H9 (cell line): ENCODE measurements at regions not wholly inside any gene's neighbourhood (a gene's known extent, or its start where the extent isn't known, plus 50 kb on each side); places are given as distances from the start of the nearest gene placed in this dataset.

Experiments
- DNase-seq: peaks from one replicate; pipeline ENCODE4 v3.0.0-alpha.2; 2017
- H2AFZ ChIP-seq: one replicate; pipeline ENCODE4 v1.6.1; 2013; ENCODE audit warnings: mild to moderate bottlenecking, low read length, control low read depth, moderate library complexity
- H2AK5ac ChIP-seq: 2 replicates; pipeline ENCODE4 v1.6.1; 2013; ENCODE audit warnings: low read length, control low read depth, mixed read lengths; ENCODE audit not compliant: insufficient read length
- H2BK120ac ChIP-seq: one replicate; pipeline ENCODE4 v1.6.1; 2013; ENCODE audit warnings: low read depth, mild to moderate bottlenecking, low read length, control low read depth, inconsistent platforms; ENCODE audit not compliant: poor library complexity, severe bottlenecking
- H2BK12ac ChIP-seq: 2 replicates; pipeline ENCODE4 v1.6.1; 2013; ENCODE audit warnings: low read length, control low read depth, mixed read lengths, low read depth; ENCODE audit not compliant: insufficient read length
- H2BK15ac ChIP-seq: 2 replicates; pipeline ENCODE4 v1.6.1; 2013; ENCODE audit warnings: low read depth, low read length, control low read depth
- H2BK20ac ChIP-seq: one replicate; pipeline ENCODE4 v1.6.1; 2013; ENCODE audit warnings: low read depth, mild to moderate bottlenecking, low read length, control low read depth, inconsistent platforms; ENCODE audit not compliant: poor library complexity, severe bottlenecking
- H2BK5ac ChIP-seq: 2 replicates; pipeline ENCODE4 v1.6.1; 2013; ENCODE audit warnings: low read length, control low read depth, mixed read lengths; ENCODE audit not compliant: insufficient read length
- H3K14ac ChIP-seq: 2 replicates; pipeline ENCODE4 v1.6.1; 2013; ENCODE audit warnings: low read length, control low read depth; ENCODE audit not compliant: insufficient read depth
- H3K18ac ChIP-seq: 2 replicates; pipeline ENCODE4 v1.6.1; 2013; ENCODE audit warnings: low read depth, mild to moderate bottlenecking, mixed read lengths, low read length, control low read depth; ENCODE audit not compliant: insufficient read length
- H3K23ac ChIP-seq: 2 replicates; pipeline ENCODE4 v1.6.1; 2013; ENCODE audit warnings: low read length, control low read depth, mixed read lengths, low read depth; ENCODE audit not compliant: insufficient read length
- H3K23me2 ChIP-seq: 2 replicates; pipeline ENCODE4 v1.6.1; 2013; ENCODE audit warnings: low read depth, mild to moderate bottlenecking, mixed read lengths, low read length, control low read depth; ENCODE audit not compliant: insufficient read length, poor library complexity, severe bottlenecking
- H3K27ac ChIP-seq: 2 replicates; pipeline ENCODE4 v1.5.1; 2013; ENCODE audit warnings: low read length, control low read depth, mixed read lengths, low read depth; ENCODE audit not compliant: insufficient read length
- H3K27me3 ChIP-seq: 2 replicates; pipeline ENCODE4 v1.6.1; 2013; ENCODE audit warnings: low read length, control low read depth, inconsistent platforms; ENCODE audit not compliant: insufficient read depth
- H3K4ac ChIP-seq: 2 replicates; pipeline ENCODE4 v1.6.1; 2013; ENCODE audit warnings: low read depth, mild to moderate bottlenecking, control low read depth, inconsistent platforms, low read length, moderate library complexity
- H3K4me1 ChIP-seq: 2 replicates; pipeline ENCODE4 v1.6.1; 2013; ENCODE audit warnings: low read length, control low read depth, inconsistent platforms; ENCODE audit not compliant: insufficient read depth
- H3K4me2 ChIP-seq: 2 replicates; pipeline ENCODE4 v1.6.1; 2013; ENCODE audit warnings: low read length, control low read depth, mixed read lengths; ENCODE audit not compliant: insufficient read length, insufficient read depth
- H3K56ac ChIP-seq: 2 replicates; pipeline ENCODE4 v1.6.1; 2013; ENCODE audit warnings: low read depth, mild to moderate bottlenecking, mixed read lengths, low read length, control low read depth; ENCODE audit not compliant: insufficient read length
- H3K79me1 ChIP-seq: 2 replicates; pipeline ENCODE4 v1.6.1; 2013; ENCODE audit warnings: low read depth, mild to moderate bottlenecking, moderate library complexity, low read length, control low read depth, inconsistent platforms; ENCODE audit not compliant: insufficient read depth, poor library complexity, severe bottlenecking
- H3K79me2 ChIP-seq: 2 replicates; pipeline ENCODE4 v1.6.1; 2013; ENCODE audit warnings: low read length, control low read depth, inconsistent platforms; ENCODE audit not compliant: insufficient read depth
- H3K9ac ChIP-seq: 2 replicates; pipeline ENCODE4 v1.6.1; 2013; ENCODE audit warnings: low read length, control low read depth, mixed read lengths; ENCODE audit not compliant: insufficient read length; ENCODE audit errors: extremely low read depth
- H3K9me3 ChIP-seq: one replicate; pipeline ENCODE4 v1.6.1; 2013; ENCODE audit warnings: low read depth, low read length, inconsistent platforms; ENCODE audit not compliant: control insufficient read depth
- H3T11ph ChIP-seq: one replicate; pipeline ENCODE4 v1.6.1; 2013; ENCODE audit warnings: mild to moderate bottlenecking, low read length, control low read depth, inconsistent platforms
- H4K20me1 ChIP-seq: one replicate; pipeline ENCODE4 v1.6.1; 2013; ENCODE audit not compliant: control insufficient read depth, insufficient read length, insufficient read depth
- H4K5ac ChIP-seq: 2 replicates; pipeline ENCODE4 v1.6.1; 2013; ENCODE audit warnings: low read depth, mild to moderate bottlenecking, mixed read lengths, low read length, control low read depth; ENCODE audit not compliant: insufficient read length
- H4K8ac ChIP-seq: replicated peaks from 2 replicates; pipeline ENCODE4 v1.6.1; 2013; ENCODE audit warnings: low read length, control low read depth, mixed read lengths, low read depth; ENCODE audit not compliant: insufficient read length
- H4K91ac ChIP-seq: 2 replicates; pipeline ENCODE4 v1.6.1; 2013; ENCODE audit warnings: low read depth, mild to moderate bottlenecking, moderate library complexity, mixed read lengths, low read length, control low read depth; ENCODE audit not compliant: insufficient read length
- H3K27ac Mint-ChIP-seq, 3 experiments: 2 replicates in 2 of 3; 3 replicates in 1 of 3; pipeline ENCODE4 v1.8.0; 2020 to 2021; ENCODE audit warnings: mixed read lengths in 3 of 3, mild to moderate bottlenecking in 1 of 3, moderate library complexity in 1 of 3
- H3K27me3 Mint-ChIP-seq: 2 replicates; pipeline ENCODE4 v1.8.0; 2021; ENCODE audit warnings: low read depth, mild to moderate bottlenecking, moderate library complexity, mixed read lengths
- H3K36me3 Mint-ChIP-seq, 3 experiments: 2 replicates in 2 of 3; 3 replicates in 1 of 3; pipeline ENCODE4 v1.8.0; 2020 to 2021; ENCODE audit warnings: low read depth in 3 of 3, mixed read lengths in 3 of 3; ENCODE audit not compliant: insufficient read depth in 1 of 3
- H3K4me1 Mint-ChIP-seq, 2 experiments: 2 replicates each; pipeline ENCODE4 v1.8.0; 2020; ENCODE audit warnings: mixed read lengths in 2 of 2
- H3K4me3 Mint-ChIP-seq, 2 experiments: 2 replicates in 1 of 2; 3 replicates in 1 of 2; pipeline ENCODE4 v1.8.0; 2020 to 2021; ENCODE audit warnings: mild to moderate bottlenecking in 2 of 2, mixed read lengths in 2 of 2, moderate library complexity in 1 of 2
- H3K9me3 Mint-ChIP-seq, 2 experiments: 2 replicates in 1 of 2; 3 replicates in 1 of 2; pipeline ENCODE4 v1.8.0; 2020; ENCODE audit warnings: mild to moderate bottlenecking in 2 of 2, mixed read lengths in 2 of 2, moderate library complexity in 1 of 2
- CTCF ChIP-seq: fragments of 200-600 bp; sonication (generic); conservative IDR thresholded peaks from 3 replicates; pipeline ENCODE4 v1.8.0; 2021; ENCODE audit warnings: antibody characterized with exemption, mild to moderate bottlenecking
- WGBS: extraction: QIAGEN DNeasy Blood & Tissue Kit; methylation state at CpG from one replicate; pipeline ENCODE4 v1.1.7; 2013; ENCODE audit warnings: missing lambda C conversion rate, low lambda C conversion rate, mixed read lengths; ENCODE audit not compliant: insufficient read length; ENCODE audit errors: extremely low coverage; 5-methylcytosine and 5-hydroxymethylcytosine counted together

- H4K91ac ChIP-seq: no peak overlapping the region
Measured at GRCh38 chr4:66524781-66525180, 854.5 kb upstream of the EPHA5 start.

More at GRCh38 chr4:66524781-66525180, 854.5 kb upstream of the EPHA5 start:
- Histone ChIP-seq H2BK20ac (no peak overlapping the region), H4K8ac (no peak overlapping the region), H3K4me1 (no peaks in the 10 kb centered on the region), H3K18ac (no peak overlapping the region), H2BK5ac (no peak overlapping the region), H3K27me3 (no peaks in the 10 kb centered on the region), H3K14ac (no peak overlapping the region), H2BK120ac (no peak overlapping the region), H3K79me1 (no peaks in the 10 kb centered on the region), H4K5ac (no peak overlapping the region), H3K9me3 (no peaks in the 10 kb centered on the region), H3K23ac (no peak overlapping the region), H3K4me2 (no peak overlapping the region), H2AFZ (no peak overlapping the region), H3K56ac (no peak overlapping the region), H3K4ac (no peak overlapping the region), H3T11ph (no peak overlapping the region), H2AK5ac (no peak overlapping the region), H3K23me2 (no peaks in the 10 kb centered on the region), H2BK15ac (no peak overlapping the region), H2BK12ac (no peak overlapping the region), H3K79me2 (no peaks in the 10 kb centered on the region), H3K9ac (no peak overlapping the region), H3K27ac (no peak overlapping the region), H4K20me1 (no peaks in the 10 kb centered on the region)
- no peaks in the 10 kb centered on the region for H3K4me1 Mint-ChIP-seq
- TF ChIP-seq CTCF: no peak
- H3K27ac Mint-ChIP-seq: no peak overlapping the region
- H3K27me3 Mint-ChIP-seq: no peaks in the 10 kb centered on the region; the same call in 1 of the 2 replicates
- no CpG with 5 or more reads among the region's 3 CpGs for WGBS
- H3K4me3 Mint-ChIP-seq: no peak overlapping the region
- peaks cover 19 to 21% of the 10 kb centered on the region in 2 experiments; a peak in 4 of 5 replicates for H3K9me3 Mint-ChIP-seq
- no peak for DNase-seq
- H3K36me3 Mint-ChIP-seq: peaks cover 0 to 9% (median 0%) of the 10 kb centered on the region in 3 experiments; a peak in 3 of 7 replicates
